MM.1S (cell line): ENCODE measurements at regions not wholly inside any gene's neighbourhood (a gene's known extent, or its start where the extent isn't known, plus 50 kb on each side); places are given as distances from the start of the nearest gene placed in this dataset.

ENCODE experiments used
- CTCF ChIP-seq: fragments of 300-600 bp; sonication (generic); IDR thresholded peaks from 2 replicates; pipeline ENCODE4 v1.5.1; 2016; ENCODE audit warnings: antibody characterized with exemption, low read length, mixed read lengths
- EZH2phosphoT487 ChIP-seq: fragments of 300-600 bp; sonication (generic); IDR thresholded peaks from 2 replicates; pipeline ENCODE4 v1.6.1; 2018; ENCODE audit warnings: antibody characterized with exemption, low read length

- TF ChIP-seq CTCF (no peak), EZH2phosphoT487 (no peak)
These were observed 312.8 kb upstream of the PRKCQ start for GRCh38 chr10:6892864-6893263.
